H9 (cell line): ENCODE measurements at regions not wholly inside any gene's neighbourhood (a gene's known extent, or its start where the extent isn't known, plus 50 kb on each side); places are given as distances from the start of the nearest gene placed in this dataset.

Source experiments
- DNase-seq: peaks from one replicate; pipeline ENCODE4 v3.0.0-alpha.2; 2017
- H2AFZ ChIP-seq: one replicate; pipeline ENCODE4 v1.6.1; 2013; ENCODE audit warnings: mild to moderate bottlenecking, low read length, control low read depth, moderate library complexity
- H2AK5ac ChIP-seq: 2 replicates; pipeline ENCODE4 v1.6.1; 2013; ENCODE audit warnings: low read length, control low read depth, mixed read lengths; ENCODE audit not compliant: insufficient read length
- H2BK120ac ChIP-seq: one replicate; pipeline ENCODE4 v1.6.1; 2013; ENCODE audit warnings: low read depth, mild to moderate bottlenecking, low read length, control low read depth, inconsistent platforms; ENCODE audit not compliant: poor library complexity, severe bottlenecking
- H2BK12ac ChIP-seq: 2 replicates; pipeline ENCODE4 v1.6.1; 2013; ENCODE audit warnings: low read length, control low read depth, mixed read lengths, low read depth; ENCODE audit not compliant: insufficient read length
- H2BK15ac ChIP-seq: 2 replicates; pipeline ENCODE4 v1.6.1; 2013; ENCODE audit warnings: low read depth, low read length, control low read depth
- H2BK20ac ChIP-seq: one replicate; pipeline ENCODE4 v1.6.1; 2013; ENCODE audit warnings: low read depth, mild to moderate bottlenecking, low read length, control low read depth, inconsistent platforms; ENCODE audit not compliant: poor library complexity, severe bottlenecking
- H2BK5ac ChIP-seq: 2 replicates; pipeline ENCODE4 v1.6.1; 2013; ENCODE audit warnings: low read length, control low read depth, mixed read lengths; ENCODE audit not compliant: insufficient read length
- H3K14ac ChIP-seq: 2 replicates; pipeline ENCODE4 v1.6.1; 2013; ENCODE audit warnings: low read length, control low read depth; ENCODE audit not compliant: insufficient read depth
- H3K18ac ChIP-seq: 2 replicates; pipeline ENCODE4 v1.6.1; 2013; ENCODE audit warnings: low read depth, mild to moderate bottlenecking, mixed read lengths, low read length, control low read depth; ENCODE audit not compliant: insufficient read length
- H3K23ac ChIP-seq: 2 replicates; pipeline ENCODE4 v1.6.1; 2013; ENCODE audit warnings: low read length, control low read depth, mixed read lengths, low read depth; ENCODE audit not compliant: insufficient read length
- H3K23me2 ChIP-seq: 2 replicates; pipeline ENCODE4 v1.6.1; 2013; ENCODE audit warnings: low read depth, mild to moderate bottlenecking, mixed read lengths, low read length, control low read depth; ENCODE audit not compliant: insufficient read length, poor library complexity, severe bottlenecking
- H3K27ac ChIP-seq: 2 replicates; pipeline ENCODE4 v1.5.1; 2013; ENCODE audit warnings: low read length, control low read depth, mixed read lengths, low read depth; ENCODE audit not compliant: insufficient read length
- H3K27me3 ChIP-seq: 2 replicates; pipeline ENCODE4 v1.6.1; 2013; ENCODE audit warnings: low read length, control low read depth, inconsistent platforms; ENCODE audit not compliant: insufficient read depth
- H3K4ac ChIP-seq: 2 replicates; pipeline ENCODE4 v1.6.1; 2013; ENCODE audit warnings: low read depth, mild to moderate bottlenecking, control low read depth, inconsistent platforms, low read length, moderate library complexity
- H3K4me1 ChIP-seq: 2 replicates; pipeline ENCODE4 v1.6.1; 2013; ENCODE audit warnings: low read length, control low read depth, inconsistent platforms; ENCODE audit not compliant: insufficient read depth
- H3K4me2 ChIP-seq: 2 replicates; pipeline ENCODE4 v1.6.1; 2013; ENCODE audit warnings: low read length, control low read depth, mixed read lengths; ENCODE audit not compliant: insufficient read length, insufficient read depth
- H3K56ac ChIP-seq: 2 replicates; pipeline ENCODE4 v1.6.1; 2013; ENCODE audit warnings: low read depth, mild to moderate bottlenecking, mixed read lengths, low read length, control low read depth; ENCODE audit not compliant: insufficient read length
- H3K79me1 ChIP-seq: 2 replicates; pipeline ENCODE4 v1.6.1; 2013; ENCODE audit warnings: low read depth, mild to moderate bottlenecking, moderate library complexity, low read length, control low read depth, inconsistent platforms; ENCODE audit not compliant: insufficient read depth, poor library complexity, severe bottlenecking
- H3K79me2 ChIP-seq: 2 replicates; pipeline ENCODE4 v1.6.1; 2013; ENCODE audit warnings: low read length, control low read depth, inconsistent platforms; ENCODE audit not compliant: insufficient read depth
- H3K9ac ChIP-seq: 2 replicates; pipeline ENCODE4 v1.6.1; 2013; ENCODE audit warnings: low read length, control low read depth, mixed read lengths; ENCODE audit not compliant: insufficient read length; ENCODE audit errors: extremely low read depth
- H3K9me3 ChIP-seq: one replicate; pipeline ENCODE4 v1.6.1; 2013; ENCODE audit warnings: low read depth, low read length, inconsistent platforms; ENCODE audit not compliant: control insufficient read depth
- H3T11ph ChIP-seq: one replicate; pipeline ENCODE4 v1.6.1; 2013; ENCODE audit warnings: mild to moderate bottlenecking, low read length, control low read depth, inconsistent platforms
- H4K20me1 ChIP-seq: one replicate; pipeline ENCODE4 v1.6.1; 2013; ENCODE audit not compliant: control insufficient read depth, insufficient read length, insufficient read depth
- H4K5ac ChIP-seq: 2 replicates; pipeline ENCODE4 v1.6.1; 2013; ENCODE audit warnings: low read depth, mild to moderate bottlenecking, mixed read lengths, low read length, control low read depth; ENCODE audit not compliant: insufficient read length
- H4K8ac ChIP-seq: replicated peaks from 2 replicates; pipeline ENCODE4 v1.6.1; 2013; ENCODE audit warnings: low read length, control low read depth, mixed read lengths, low read depth; ENCODE audit not compliant: insufficient read length
- H4K91ac ChIP-seq: 2 replicates; pipeline ENCODE4 v1.6.1; 2013; ENCODE audit warnings: low read depth, mild to moderate bottlenecking, moderate library complexity, mixed read lengths, low read length, control low read depth; ENCODE audit not compliant: insufficient read length
- H3K27ac Mint-ChIP-seq, 3 experiments: 2 replicates in 2 of 3; 3 replicates in 1 of 3; pipeline ENCODE4 v1.8.0; 2020 to 2021; ENCODE audit warnings: mixed read lengths in 3 of 3, mild to moderate bottlenecking in 1 of 3, moderate library complexity in 1 of 3
- H3K27me3 Mint-ChIP-seq: 2 replicates; pipeline ENCODE4 v1.8.0; 2021; ENCODE audit warnings: low read depth, mild to moderate bottlenecking, moderate library complexity, mixed read lengths
- H3K36me3 Mint-ChIP-seq, 3 experiments: 2 replicates in 2 of 3; 3 replicates in 1 of 3; pipeline ENCODE4 v1.8.0; 2020 to 2021; ENCODE audit warnings: low read depth in 3 of 3, mixed read lengths in 3 of 3; ENCODE audit not compliant: insufficient read depth in 1 of 3
- H3K4me1 Mint-ChIP-seq, 2 experiments: 2 replicates each; pipeline ENCODE4 v1.8.0; 2020; ENCODE audit warnings: mixed read lengths in 2 of 2
- H3K4me3 Mint-ChIP-seq, 2 experiments: 2 replicates in 1 of 2; 3 replicates in 1 of 2; pipeline ENCODE4 v1.8.0; 2020 to 2021; ENCODE audit warnings: mild to moderate bottlenecking in 2 of 2, mixed read lengths in 2 of 2, moderate library complexity in 1 of 2
- H3K9me3 Mint-ChIP-seq, 2 experiments: 2 replicates in 1 of 2; 3 replicates in 1 of 2; pipeline ENCODE4 v1.8.0; 2020; ENCODE audit warnings: mild to moderate bottlenecking in 2 of 2, mixed read lengths in 2 of 2, moderate library complexity in 1 of 2
- WGBS: extraction: QIAGEN DNeasy Blood & Tissue Kit; methylation state at CpG from one replicate; pipeline ENCODE4 v1.1.7; 2013; ENCODE audit warnings: missing lambda C conversion rate, low lambda C conversion rate, mixed read lengths; ENCODE audit not compliant: insufficient read length; ENCODE audit errors: extremely low coverage; 5-methylcytosine and 5-hydroxymethylcytosine counted together
- TF ChIP-seq, protein P1 (sequence below): fragments of 200-600 bp; sonication (generic); conservative IDR thresholded peaks from 3 replicates; pipeline ENCODE4 v1.8.0; 2021; ENCODE audit warnings: antibody characterized with exemption, mild to moderate bottlenecking

DNA sequence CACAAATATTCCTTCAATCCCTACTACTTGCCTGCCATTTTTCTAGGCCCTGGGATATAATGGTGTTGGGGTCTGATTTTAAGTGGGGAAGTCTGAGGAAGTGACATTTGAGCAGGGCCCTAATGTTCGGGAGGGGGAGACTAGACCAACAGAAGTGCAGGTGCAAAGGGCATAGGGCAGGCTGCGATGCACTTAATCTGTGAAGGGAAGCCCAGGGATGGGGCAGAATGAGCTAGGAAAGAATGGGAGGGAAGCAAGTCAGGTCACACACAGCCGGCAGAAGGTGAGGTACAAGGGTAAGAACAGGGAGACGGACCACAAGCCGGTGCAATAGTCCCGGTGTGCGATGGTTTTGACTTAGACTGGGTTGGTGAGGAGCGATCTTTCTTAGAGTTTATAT is 146.8 kb downstream of the UNC5CL start:
- H3K23me2 ChIP-seq: no peaks in the 10 kb centered on the region
- no peak overlapping the region for H3K4me2 ChIP-seq
- H2BK5ac ChIP-seq: no peak overlapping the region
- no peak overlapping the region for H2BK15ac ChIP-seq
- no CpG with 5 or more reads among the region's 8 CpGs for WGBS
- H3K9me3 ChIP-seq: no peaks in the 10 kb centered on the region
- H3K9ac ChIP-seq: no peak overlapping the region
- Mint-ChIP-seq H3K27ac (no peak overlapping the region; a peak in 1 of 7 replicates), H3K4me1 (peaks cover 0 to 8% of the 10 kb centered on the region in 2 experiments; a peak in 2 of 4 replicates), H3K4me3 (no peak overlapping the region), H3K36me3 (no peaks in the 10 kb centered on the region), H3K9me3 (no peaks in the 10 kb centered on the region; a peak in 1 of 5 replicates), H3K27me3 (peaks cover 14% of the 10 kb centered on the region)
- no peaks in the 10 kb centered on the region for H3K79me1 ChIP-seq
- no peak overlapping the region for H3T11ph ChIP-seq
- H3K18ac ChIP-seq: no peak overlapping the region
- DNase-seq: no peak
- no peak overlapping the region for H4K5ac ChIP-seq
- no peak overlapping the region for H2BK12ac ChIP-seq
- H3K14ac ChIP-seq: no peak overlapping the region
- no peaks in the 10 kb centered on the region for H3K4me1 ChIP-seq
- H3K27ac ChIP-seq: no peak overlapping the region
- H4K91ac ChIP-seq: no peak overlapping the region
- no peak overlapping the region for H2AK5ac ChIP-seq
- H3K56ac ChIP-seq: no peak overlapping the region
- no peak overlapping the region for H2BK20ac ChIP-seq
- H3K23ac ChIP-seq: no peak overlapping the region
- no peaks in the 10 kb centered on the region for H3K27me3 ChIP-seq
- H2AFZ ChIP-seq: no peak overlapping the region
- no peak overlapping the region for H4K8ac ChIP-seq
- H4K20me1 ChIP-seq: no peaks in the 10 kb centered on the region
- no peak overlapping the region for H2BK120ac ChIP-seq
- TF ChIP-seq, protein P1, sequence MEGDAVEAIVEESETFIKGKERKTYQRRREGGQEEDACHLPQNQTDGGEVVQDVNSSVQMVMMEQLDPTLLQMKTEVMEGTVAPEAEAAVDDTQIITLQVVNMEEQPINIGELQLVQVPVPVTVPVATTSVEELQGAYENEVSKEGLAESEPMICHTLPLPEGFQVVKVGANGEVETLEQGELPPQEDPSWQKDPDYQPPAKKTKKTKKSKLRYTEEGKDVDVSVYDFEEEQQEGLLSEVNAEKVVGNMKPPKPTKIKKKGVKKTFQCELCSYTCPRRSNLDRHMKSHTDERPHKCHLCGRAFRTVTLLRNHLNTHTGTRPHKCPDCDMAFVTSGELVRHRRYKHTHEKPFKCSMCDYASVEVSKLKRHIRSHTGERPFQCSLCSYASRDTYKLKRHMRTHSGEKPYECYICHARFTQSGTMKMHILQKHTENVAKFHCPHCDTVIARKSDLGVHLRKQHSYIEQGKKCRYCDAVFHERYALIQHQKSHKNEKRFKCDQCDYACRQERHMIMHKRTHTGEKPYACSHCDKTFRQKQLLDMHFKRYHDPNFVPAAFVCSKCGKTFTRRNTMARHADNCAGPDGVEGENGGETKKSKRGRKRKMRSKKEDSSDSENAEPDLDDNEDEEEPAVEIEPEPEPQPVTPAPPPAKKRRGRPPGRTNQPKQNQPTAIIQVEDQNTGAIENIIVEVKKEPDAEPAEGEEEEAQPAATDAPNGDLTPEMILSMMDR: no peak
- no peak overlapping the region for H3K4ac ChIP-seq
- no peaks in the 10 kb centered on the region for H3K79me2 ChIP-seq
